Peyer's patch (tissue), 4 donors: ENCODE measurements at regions not wholly inside any gene's neighbourhood (a gene's known extent, or its start where the extent isn't known, plus 50 kb on each side); places are given as distances from the start of the nearest gene placed in this dataset.

Experiments
- DNase-seq, 3 donors: peaks; one replicate each; pipeline ENCODE4 v3.0.0-alpha.2; 2017 to 2019
- H3K27ac ChIP-seq, 4 donors: fragments of 200-600 bp; sonication (generic); one replicate each; pipeline ENCODE4 v1.5.1; 2016 to 2019
- H3K27me3 ChIP-seq, 2 donors: fragments of 200-600 bp; sonication (generic); one replicate each; pipeline ENCODE4 v1.5.1; 2019
- H3K36me3 ChIP-seq, 3 donors: fragments of 200-600 bp; sonication (generic); one replicate each; pipeline ENCODE4 v1.5.1; 2016 to 2019
- H3K4me1 ChIP-seq, 4 donors: fragments of 200-600 bp; sonication (generic); one replicate each; pipeline ENCODE4 v1.5.1; 2016 to 2019
- H3K4me3 ChIP-seq, 4 donors: fragments of 200-600 bp; sonication (generic); 1 replicate in 3 of 4; 2 replicates in 1 of 4; pipeline ENCODE4 v1.5.1; 2016 to 2019; ENCODE audit warnings: mild to moderate bottlenecking in 1 of 4
- H3K9me3 ChIP-seq, 4 donors: fragments of 200-600 bp; sonication (generic); one replicate each; pipeline ENCODE4 v1.5.1; 2016 to 2019; ENCODE audit warnings: mild to moderate bottlenecking in 1 of 4
- POLR2A ChIP-seq, 2 donors: fragments of 450-650 bp; IDR thresholded peaks; one replicate each; pipeline ENCODE4 v1.5.1; 2017; ENCODE audit warnings: antibody characterized with exemption in 2 of 2, mild to moderate bottlenecking in 2 of 2, moderate library complexity in 2 of 2
- TF ChIP-seq, protein P1 (sequence below), 6 experiments: fragments of 450-650 bp in 4 of 6; fragments of 200-600 bp in 2 of 6; sonication (generic) in 1 of 6; IDR thresholded peaks; one replicate each; pipeline ENCODE4 v1.5.1; 2017 to 2019; ENCODE audit warnings: antibody characterized with exemption in 6 of 6, mild to moderate bottlenecking in 3 of 6, moderate library complexity in 1 of 6

DNA sequence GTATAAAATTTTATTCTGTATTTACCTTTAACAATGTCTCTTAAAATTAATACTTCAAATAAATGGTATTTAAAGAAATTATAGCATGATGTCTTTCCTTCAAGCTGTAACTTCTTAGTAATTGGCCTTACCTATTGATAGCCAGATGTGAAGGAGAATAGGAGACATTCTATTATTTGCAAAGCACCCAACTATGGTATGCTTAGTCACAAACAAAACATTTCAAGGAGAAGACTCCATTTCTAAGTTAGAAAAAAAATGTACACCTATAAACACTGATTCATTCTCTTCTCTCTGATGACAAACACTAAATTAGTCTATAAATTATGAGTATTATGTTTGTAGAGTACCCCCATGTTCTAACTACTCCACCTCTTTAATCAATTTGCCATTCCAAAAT, 66.4 kb downstream of the NKX6-1 start:
- Histone ChIP-seq H3K4me1 (no peaks in the 10 kb centered on the region), H3K4me3 (no peak overlapping the region), H3K27ac (no peak overlapping the region), H3K9me3 (no peaks in the 10 kb centered on the region), H3K36me3 (no peaks in the 10 kb centered on the region), H3K27me3 (no peaks in the 10 kb centered on the region)
- no peak for DNase-seq
- TF ChIP-seq POLR2A (IDR thresholded peaks at IDR 0.05) = no peak
- TF ChIP-seq, protein P1, sequence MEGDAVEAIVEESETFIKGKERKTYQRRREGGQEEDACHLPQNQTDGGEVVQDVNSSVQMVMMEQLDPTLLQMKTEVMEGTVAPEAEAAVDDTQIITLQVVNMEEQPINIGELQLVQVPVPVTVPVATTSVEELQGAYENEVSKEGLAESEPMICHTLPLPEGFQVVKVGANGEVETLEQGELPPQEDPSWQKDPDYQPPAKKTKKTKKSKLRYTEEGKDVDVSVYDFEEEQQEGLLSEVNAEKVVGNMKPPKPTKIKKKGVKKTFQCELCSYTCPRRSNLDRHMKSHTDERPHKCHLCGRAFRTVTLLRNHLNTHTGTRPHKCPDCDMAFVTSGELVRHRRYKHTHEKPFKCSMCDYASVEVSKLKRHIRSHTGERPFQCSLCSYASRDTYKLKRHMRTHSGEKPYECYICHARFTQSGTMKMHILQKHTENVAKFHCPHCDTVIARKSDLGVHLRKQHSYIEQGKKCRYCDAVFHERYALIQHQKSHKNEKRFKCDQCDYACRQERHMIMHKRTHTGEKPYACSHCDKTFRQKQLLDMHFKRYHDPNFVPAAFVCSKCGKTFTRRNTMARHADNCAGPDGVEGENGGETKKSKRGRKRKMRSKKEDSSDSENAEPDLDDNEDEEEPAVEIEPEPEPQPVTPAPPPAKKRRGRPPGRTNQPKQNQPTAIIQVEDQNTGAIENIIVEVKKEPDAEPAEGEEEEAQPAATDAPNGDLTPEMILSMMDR (IDR thresholded peaks at IDR 0.05) = no peak

DNA sequence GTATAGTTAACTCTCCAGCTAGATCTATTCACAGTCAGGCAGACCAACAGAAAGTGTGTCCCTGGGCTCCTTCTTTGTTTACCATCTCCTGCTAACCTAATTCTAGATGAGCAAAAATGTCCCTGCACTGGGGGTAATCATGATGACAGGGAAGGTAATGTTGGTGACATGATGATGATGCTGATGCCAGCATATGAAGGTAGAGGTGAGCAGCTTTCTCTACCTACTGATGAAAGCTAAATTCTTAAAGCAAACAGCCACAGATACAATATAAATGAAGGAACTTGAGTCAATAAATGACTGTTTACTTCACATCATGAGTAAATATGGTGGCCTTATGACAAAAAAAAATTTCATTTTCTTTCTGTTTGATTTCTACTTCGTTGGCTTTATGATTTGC, 78.5 kb downstream of the NKX6-1 start:
- Histone ChIP-seq H3K27me3 (no peaks in the 10 kb centered on the region), H3K27ac (no peak overlapping the region), H3K4me3 (no peak overlapping the region), H3K4me1 (no peaks in the 10 kb centered on the region), H3K9me3 (no peaks in the 10 kb centered on the region), H3K36me3 (no peaks in the 10 kb centered on the region)
- no peak for DNase-seq
- no peak for TF ChIP-seq POLR2A (IDR thresholded peaks at IDR 0.05)
- TF ChIP-seq, protein P1 (IDR thresholded peaks at IDR 0.05) = no peak

DNA sequence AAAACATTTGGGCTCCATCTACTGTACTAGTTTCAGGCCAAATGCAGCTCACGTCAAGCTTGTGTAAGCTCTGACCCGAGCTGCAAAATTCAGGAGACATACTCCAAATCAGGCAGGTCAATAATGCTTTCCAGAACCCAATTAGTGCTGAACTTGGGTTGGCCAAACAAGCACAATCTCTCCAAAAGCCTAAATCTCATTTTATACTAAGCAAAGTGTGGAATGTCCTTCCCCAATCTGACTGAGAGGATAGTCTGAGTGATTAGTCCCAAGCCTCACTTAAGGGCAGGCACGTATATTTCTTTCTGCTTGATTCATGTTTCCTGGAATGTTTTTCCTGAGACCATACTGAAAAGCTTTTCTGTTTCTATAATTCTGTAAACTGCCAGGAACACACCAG, 79.9 kb downstream of the NKX6-1 start:
- no peaks in the 10 kb centered on the region for H3K4me1 ChIP-seq
- H3K4me3 ChIP-seq = no peak overlapping the region

DNA sequence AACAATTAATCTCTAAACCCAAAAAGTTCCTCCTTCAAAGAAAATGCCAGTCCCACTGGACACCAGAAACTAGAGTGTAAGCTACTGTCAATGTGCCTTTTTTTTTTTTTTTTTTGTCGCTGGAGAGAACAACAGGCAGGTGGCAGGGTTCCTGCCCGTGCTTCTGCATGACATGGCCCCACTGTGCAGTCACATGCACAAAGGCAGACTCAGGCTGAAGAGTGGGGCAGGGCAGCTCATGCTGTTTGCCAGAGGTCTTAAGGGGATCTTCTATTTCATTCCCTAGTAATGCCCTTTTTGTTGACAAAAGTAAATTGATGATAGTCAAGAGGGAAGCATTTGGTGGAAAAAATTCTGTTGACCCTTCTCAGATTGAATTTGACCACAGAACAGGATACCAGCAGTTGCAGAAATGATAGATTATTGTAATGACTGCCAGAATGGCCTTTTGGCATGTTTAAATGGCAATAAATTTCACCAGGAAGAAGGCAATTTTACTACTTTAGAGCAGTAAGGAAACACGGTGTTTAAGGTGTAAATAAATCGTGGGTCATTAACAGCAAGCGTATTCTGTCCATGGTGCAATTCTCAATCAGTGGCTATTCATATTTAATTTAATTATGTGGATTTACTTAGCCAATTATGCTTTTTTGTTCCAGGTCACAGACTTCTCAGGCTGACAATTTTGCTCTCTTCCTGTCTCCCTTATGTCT, 80.9 kb downstream of the NKX6-1 start:
- no peak for DNase-seq
- no peaks in the 10 kb centered on the region for H3K36me3 ChIP-seq
- H3K27ac ChIP-seq = no peak overlapping the region
- no peaks in the 10 kb centered on the region for H3K4me1 ChIP-seq
- no peak overlapping the region for H3K4me3 ChIP-seq
- H3K27me3 ChIP-seq = no peaks in the 10 kb centered on the region
- H3K9me3 ChIP-seq = no peaks in the 10 kb centered on the region
- TF ChIP-seq, protein P1 (IDR thresholded peaks at IDR 0.05) = no peak
- no peak for TF ChIP-seq POLR2A (IDR thresholded peaks at IDR 0.05)

More for the DNA sequence above, 79.9 kb downstream of the NKX6-1 start:
- no peaks in the 10 kb centered on the region for H3K27me3 ChIP-seq
- no peak for DNase-seq
- H3K27ac ChIP-seq = no peak overlapping the region
- no peak for TF ChIP-seq POLR2A (IDR thresholded peaks at IDR 0.05)
- TF ChIP-seq, protein P1 (IDR thresholded peaks at IDR 0.05) = no peak
- no peaks in the 10 kb centered on the region for H3K36me3 ChIP-seq
- H3K9me3 ChIP-seq = no peaks in the 10 kb centered on the region

DNA sequence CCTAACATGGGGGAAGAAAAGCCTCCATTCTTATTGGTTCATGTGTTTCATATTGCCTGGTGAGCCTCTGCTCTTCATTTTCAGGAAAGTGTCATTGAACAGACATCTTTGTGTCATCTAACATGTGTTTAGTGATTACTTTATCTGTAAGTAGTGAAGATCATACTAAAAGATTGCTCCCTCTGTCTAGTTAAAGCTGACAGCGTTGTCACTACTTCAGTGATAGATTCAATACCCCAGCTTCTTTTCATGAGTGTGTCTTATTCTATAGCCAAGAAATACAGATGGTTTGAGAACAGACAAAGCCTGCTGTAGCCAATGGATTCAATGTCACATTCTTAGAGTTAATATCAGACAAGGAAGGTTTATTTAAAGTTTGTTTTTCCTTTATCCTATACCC, 85.1 kb downstream of the NKX6-1 start:
- no peaks in the 10 kb centered on the region for H3K36me3 ChIP-seq
- no peak overlapping the region for H3K27ac ChIP-seq
- no peak overlapping the region for H3K4me3 ChIP-seq
- H3K4me1 ChIP-seq = no peaks in the 10 kb centered on the region
- no peak for TF ChIP-seq POLR2A (IDR thresholded peaks at IDR 0.05)
- TF ChIP-seq, protein P1 (IDR thresholded peaks at IDR 0.05) = no peak
- no peaks in the 10 kb centered on the region for H3K9me3 ChIP-seq
- no peaks in the 10 kb centered on the region for H3K27me3 ChIP-seq
- DNase-seq = no peak

DNA sequence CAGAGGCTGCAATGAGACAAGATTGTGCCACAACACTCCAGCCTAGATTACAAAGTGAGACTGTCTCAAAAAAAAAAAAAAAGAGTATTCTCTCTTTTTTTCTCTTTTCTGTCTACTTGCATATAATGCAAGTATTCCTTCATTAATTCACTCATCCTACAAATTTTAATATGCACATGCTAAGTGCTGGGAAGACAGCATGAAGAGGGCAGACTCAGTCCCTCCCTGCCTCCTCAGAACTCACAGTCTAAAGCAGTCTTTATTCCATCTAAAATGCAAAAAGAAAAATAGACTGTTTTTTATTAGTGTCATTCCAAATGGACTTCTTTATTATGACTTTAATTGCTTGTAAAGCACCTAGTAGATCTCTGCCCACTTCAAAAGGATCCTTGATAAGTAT, 85.6 kb downstream of the NKX6-1 start:
- DNase-seq = no peak

More for the DNA sequence above, 85.6 kb downstream of the NKX6-1 start:
- Histone ChIP-seq H3K27me3 (no peaks in the 10 kb centered on the region), H3K9me3 (no peaks in the 10 kb centered on the region), H3K36me3 (no peaks in the 10 kb centered on the region), H3K4me1 (no peaks in the 10 kb centered on the region), H3K4me3 (no peak overlapping the region), H3K27ac (no peak overlapping the region)
- TF ChIP-seq POLR2A (IDR thresholded peaks at IDR 0.05) = no peak
- TF ChIP-seq, protein P1 (IDR thresholded peaks at IDR 0.05) = no peak
